ENCODE measurements at regions not wholly inside any gene's neighbourhood (a gene's known extent, or its start where the extent isn't known, plus 50 kb on each side); places are given as distances from the start of the nearest gene placed in this dataset.

GRCh38 chr3:163786416-163786815 lies 1291.9 kb downstream of the SI start:
- TF ChIP-seq RAD21 (IDR thresholded peaks at IDR 0.05; ENCODE audit: low read length) (no peak), EZH2phosphoT487 (IDR thresholded peaks at IDR 0.05; ENCODE audit: borderline replicate concordance, low read depth) (no peak), TCF12 (IDR thresholded peaks at IDR 0.05) (no peak), FOXJ3 (CRISPR knock-in tag; IDR thresholded peaks at IDR 0.05) (no peak), IRF3 (IDR thresholded peaks at IDR 0.05; ENCODE audit: low read depth, low read length) (no peak), RXRA (IDR thresholded peaks at IDR 0.05; ENCODE audit: borderline replicate concordance, low read depth) (no peak), EP300 (IDR thresholded peaks at IDR 0.05; ENCODE audit: borderline replicate concordance in 1 of 2, low read depth in 1 of 2, low read length in 1 of 2) (no peak), NRF1 (IDR thresholded peaks at IDR 0.05; ENCODE audit: low read depth, low read length) (no peak), USF2 (IDR thresholded peaks at IDR 0.05; ENCODE audit: borderline replicate concordance, low read depth, low read length) (no peak)
- ChIA-PET POLR2A (no interaction called here), CTCF (interaction anchor here (0.8 to 1.7 kb wide), 2 partner anchors 140 to 165 kb away, joined by 3 to 8 read pairs; no protein-coding TSS in a partner anchor)
- H3K27me3 ChIP-seq (ENCODE audit: insufficient read depth) = no peaks in the 10 kb centered on the region
- no peaks in the 10 kb centered on the region for H4K20me1 ChIP-seq (ENCODE audit: insufficient read depth)
- no peaks in the 10 kb centered on the region for H3K79me2 ChIP-seq (ENCODE audit: insufficient read depth)
- H3K4me1 ChIP-seq (ENCODE audit: control insufficient read depth in 1 of 2, insufficient read depth in 2 of 2, low read depth in 1 of 2, low read length in 1 of 2) = no peaks in the 10 kb centered on the region; a peak in 1 of 4 replicates
- WGBS (ENCODE audit: low lambda C conversion rate) = no CpG with 5 or more reads among the region's 2 CpGs
- H3K9me2 ChIP-seq = no peaks in the 10 kb centered on the region; the same call in 1 of the 2 replicates
- H3K4me3 ChIP-seq (ENCODE audit: low read depth in 2 of 2, low read length in 1 of 2) = no peak overlapping the region
- no peak overlapping the region for H3K4me2 ChIP-seq
- no peak overlapping the region for H2AFZ ChIP-seq (ENCODE audit: low read depth)
- H3F3A ChIP-seq (replicated peaks; ENCODE audit: insufficient read depth) = no peaks in the 10 kb centered on the region
- no peak overlapping the region for H3K9ac ChIP-seq
- H3K9me3 ChIP-seq = no peaks in the 10 kb centered on the region
- no peak overlapping the region for H3K27ac ChIP-seq (ENCODE audit: low read depth in 2 of 2, low read length in 1 of 2)
- no peaks in the 10 kb centered on the region for H3K36me3 ChIP-seq (replicated peaks in 1 of 2; ENCODE audit: control insufficient read depth in 1 of 2, insufficient read depth in 2 of 2, low read length in 1 of 2)
- DNase-seq = peak; percentile 1

- POLR2A ChIA-PET = no interaction called here
- CTCF ChIA-PET = interaction anchor here (0.7 to 1.7 kb wide), 6 partner anchors 16 to 165 kb away, joined by 3 to 8 read pairs (median 3); no protein-coding TSS in a partner anchor
- H3K9me2 ChIP-seq = no peaks in the 10 kb centered on the region; the same call in 1 of the 2 replicates
- H3K4me2 ChIP-seq = no peak overlapping the region
- no peak overlapping the region for H3K27ac ChIP-seq (ENCODE audit: low read depth in 2 of 2, low read length in 1 of 2)
- H3K79me2 ChIP-seq (ENCODE audit: insufficient read depth) = no peaks in the 10 kb centered on the region
- TF ChIP-seq, protein P1, sequence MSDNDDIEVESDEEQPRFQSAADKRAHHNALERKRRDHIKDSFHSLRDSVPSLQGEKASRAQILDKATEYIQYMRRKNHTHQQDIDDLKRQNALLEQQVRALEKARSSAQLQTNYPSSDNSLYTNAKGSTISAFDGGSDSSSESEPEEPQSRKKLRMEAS (IDR thresholded peaks at IDR 0.05; ENCODE audit: low read depth) = no peak
- peak; percentile 33 for TF ChIP-seq RAD21 (IDR thresholded peaks at IDR 0.05; ENCODE audit: low read length)
- no peaks in the 10 kb centered on the region for H4K20me1 ChIP-seq (ENCODE audit: insufficient read depth)
- no peak overlapping the region for H3K9ac ChIP-seq
- peak overlapping the region in 1 of 2 experiments; percentile 46; a peak in 1 of 4 replicates for H3K4me3 ChIP-seq (ENCODE audit: low read depth in 2 of 2, low read length in 1 of 2)
- DNase-seq = peak; percentile 7
- no peaks in the 10 kb centered on the region; a peak in 1 of 4 replicates for H3K4me1 ChIP-seq (ENCODE audit: control insufficient read depth in 1 of 2, insufficient read depth in 2 of 2, low read depth in 1 of 2, low read length in 1 of 2)
- H3K9me3 ChIP-seq = no peaks in the 10 kb centered on the region
- no peaks in the 10 kb centered on the region for H3K36me3 ChIP-seq (replicated peaks in 1 of 2; ENCODE audit: control insufficient read depth in 1 of 2, insufficient read depth in 2 of 2, low read length in 1 of 2)
- H3F3A ChIP-seq (replicated peaks; ENCODE audit: insufficient read depth) = no peaks in the 10 kb centered on the region
- H2AFZ ChIP-seq (ENCODE audit: low read depth) = no peak overlapping the region
- H3K27me3 ChIP-seq (ENCODE audit: insufficient read depth) = no peaks in the 10 kb centered on the region
Measured at GRCh38 chr3:163785693-163786092, 1292.6 kb downstream of the SI start.

Measured in SK-N-SH (cell line).